Activated CD8-positive, alpha-beta memory T cell treated with anti-CD3 and anti-CD28 coated beads, Interleukin-2, amount 50 U/mL, for 1 hour (primary cell): ENCODE measurements at regions not wholly inside any gene's neighbourhood (a gene's known extent, or its start where the extent isn't known, plus 50 kb on each side); places are given as distances from the start of the nearest gene placed in this dataset.

Experiments used
- DNase-seq: peaks from one replicate; pipeline ENCODE4 v3.0.0-alpha.2; 2020; ENCODE audit errors: extremely low read depth

GRCh38 chr13:24050292-24050711 lies 110.2 kb upstream of the SPATA13 start:
- no peak for DNase-seq

GRCh38 chr13:24050796-24051715 lies 109.5 kb upstream of the SPATA13 start:
- DNase-seq: no peak

- DNase-seq: no peak
These were observed 107.7 kb upstream of the SPATA13 start for GRCh38 chr13:24052547-24053518.

GRCh38 chr13:24053519-24054251 lies 106.8 kb upstream of the SPATA13 start:
- peak; percentile 21 for DNase-seq

GRCh38 chr13:24056616-24057137 lies 103.8 kb upstream of the SPATA13 start:
- DNase-seq: no peak

GRCh38 chr13:24060993-24061392 lies 99.5 kb upstream of the SPATA13 start:
- DNase-seq: no peak

- no peak for DNase-seq
These were observed 97.1 kb upstream of the SPATA13 start for GRCh38 chr13:24063281-24063877.

- DNase-seq: no peak
These were observed 96.1 kb upstream of the SPATA13 start for GRCh38 chr13:24064371-24064770.

GRCh38 chr13:24065176-24065575 lies 95.3 kb upstream of the SPATA13 start:
- no peak for DNase-seq

GRCh38 chr13:24066405-24067295 lies 93.9 kb upstream of the SPATA13 start:
- DNase-seq: no peak

GRCh38 chr13:24068472-24068871 lies 92.0 kb upstream of the SPATA13 start:
- DNase-seq: no peak

GRCh38 chr13:24071016-24071415 lies 89.5 kb upstream of the SPATA13 start:
- no peak for DNase-seq

GRCh38 chr13:24071423-24072075 lies 89.0 kb upstream of the SPATA13 start:
- DNase-seq: no peak

- DNase-seq: no peak
These were observed 86.9 kb upstream of the SPATA13 start for GRCh38 chr13:24073657-24074056.

- no peak for DNase-seq
These were observed 85.8 kb upstream of the SPATA13 start for GRCh38 chr13:24074678-24075077.

GRCh38 chr13:24075137-24075975 lies 85.2 kb upstream of the SPATA13 start:
- no peak for DNase-seq

GRCh38 chr13:24076109-24076508 lies 84.4 kb upstream of the SPATA13 start:
- DNase-seq: no peak

- no peak for DNase-seq
These were observed 83.9 kb upstream of the SPATA13 start for GRCh38 chr13:24076636-24077035.

GRCh38 chr13:24080134-24080533 lies 80.4 kb upstream of the SPATA13 start:
- DNase-seq: no peak
